Erythroblast (primary cell): ENCODE measurements at regions not wholly inside any gene's neighbourhood (a gene's known extent, or its start where the extent isn't known, plus 50 kb on each side); places are given as distances from the start of the nearest gene placed in this dataset.

Source experiments
- GATA1 ChIP-seq: IDR thresholded peaks from 2 replicates; pipeline ENCODE4 v1.6.1; 2011; ENCODE audit warnings: low read depth, mild to moderate bottlenecking, control low read depth, low read length, moderate library complexity
- POLR2A ChIP-seq: IDR thresholded peaks from 2 replicates; pipeline ENCODE4 v1.6.1; 2011; ENCODE audit warnings: mild to moderate bottlenecking, low read length

DNA sequence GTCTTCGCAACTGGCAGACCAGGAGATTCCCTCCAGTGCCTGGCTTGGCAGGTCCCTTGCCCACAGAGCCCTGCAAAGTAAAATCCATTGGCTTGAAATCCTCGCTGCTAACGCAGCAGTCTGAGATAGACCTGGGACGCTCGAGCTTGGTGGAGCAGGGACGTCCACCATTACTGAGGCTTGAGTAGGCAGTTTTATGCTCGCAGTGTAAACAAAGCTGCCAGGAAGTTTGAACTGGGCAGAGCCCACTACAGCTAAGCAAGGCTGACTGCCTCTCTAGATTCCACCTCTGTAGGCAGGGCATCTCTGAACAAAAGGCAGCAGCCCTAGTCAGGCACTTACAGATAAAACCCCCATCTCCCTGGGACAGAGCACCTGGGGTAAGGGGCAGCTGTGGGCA lies 205.0 kb upstream of the MME start:
- no peak for TF ChIP-seq POLR2A
- no peak for TF ChIP-seq GATA1
